SK-N-SH treated with all-trans-retinoic acid at 6 μM for 48 hours (cell line): ENCODE measurements at regions not wholly inside any gene's neighbourhood (a gene's known extent, or its start where the extent isn't known, plus 50 kb on each side); places are given as distances from the start of the nearest gene placed in this dataset.

Experiments used
- ATAC-seq: fragments of 200-7000 bp; cut with Tn5 transposase; 3 replicates; pipeline ENCODE4 v1.9.1; 2020; ENCODE audit warnings: mild to moderate bottlenecking, moderate library complexity
- ARNTL ChIP-seq: fragments of 450-650 bp; formaldehyde crosslinking; IDR thresholded peaks from 2 replicates; pipeline ENCODE4 v1.5.0; 2020; ENCODE audit warnings: low read depth, mild to moderate bottlenecking, moderate library complexity, borderline replicate concordance
- BACH2 ChIP-seq: fragments of 250-450 bp; sonication (Bioruptor Pico); IDR thresholded peaks from 2 replicates; pipeline ENCODE4 v1.9.0; 2021; ENCODE audit warnings: mild to moderate bottlenecking, borderline replicate concordance
- CSDC2 ChIP-seq: fragments of 250-450 bp; sonication (Bioruptor Pico); IDR thresholded peaks from 2 replicates; pipeline ENCODE4 v1.5.0; 2020; ENCODE audit warnings: mild to moderate bottlenecking, moderate library complexity
- CSRNP3 ChIP-seq: fragments of 250-450 bp; sonication (Bioruptor Pico); IDR thresholded peaks from 2 replicates; pipeline ENCODE4 v1.5.1; 2021; ENCODE audit warnings: mild to moderate bottlenecking, moderate library complexity
- ESRRG ChIP-seq: fragments of 250-450 bp; sonication (Bioruptor Pico); IDR thresholded peaks from 2 replicates; pipeline ENCODE4 v1.6.1; 2021; ENCODE audit warnings: mild to moderate bottlenecking
- GLIS3 ChIP-seq: fragments of 250-450 bp; sonication (Bioruptor Pico); IDR thresholded peaks from 2 replicates; pipeline ENCODE4 v1.5.0; 2020; ENCODE audit warnings: mild to moderate bottlenecking, moderate library complexity
- ISL1 ChIP-seq: fragments of 250-450 bp; sonication (Bioruptor Pico); IDR thresholded peaks from 2 replicates; pipeline ENCODE4 v2.1.2; 2022; ENCODE audit warnings: mild to moderate bottlenecking, moderate library complexity
- OSR1 ChIP-seq: fragments of 250-450 bp; sonication (Bioruptor Pico); IDR thresholded peaks from 2 replicates; pipeline ENCODE4 v1.8.0; 2022; ENCODE audit warnings: moderate library complexity, mild to moderate bottlenecking, inconsistent platforms
- PPARA ChIP-seq: fragments of 250-450 bp; sonication (Bioruptor Pico); IDR thresholded peaks from 2 replicates; pipeline ENCODE4 v1.5.0; 2020; ENCODE audit warnings: mild to moderate bottlenecking, borderline replicate concordance
- RARB ChIP-seq: fragments of 250-450 bp; sonication (Bioruptor Pico); IDR thresholded peaks from 2 replicates; pipeline ENCODE4 v1.8.0; 2021; ENCODE audit warnings: mild to moderate bottlenecking, moderate library complexity
- TCF4 ChIP-seq: fragments of 250-450 bp; sonication (Bioruptor Pico); IDR thresholded peaks from 2 replicates; pipeline ENCODE4 v1.8.0; 2021; ENCODE audit warnings: mild to moderate bottlenecking, moderate library complexity, borderline replicate concordance
- TOX ChIP-seq: fragments of 250-450 bp; sonication (Bioruptor Pico); IDR thresholded peaks from 2 replicates; pipeline ENCODE4 v1.8.0; 2021; ENCODE audit warnings: mild to moderate bottlenecking, moderate library complexity, borderline replicate concordance
- ZC3H10 ChIP-seq: fragments of 250-450 bp; sonication (Bioruptor Pico); IDR thresholded peaks from 2 replicates; pipeline ENCODE4 v1.5.1; 2021; ENCODE audit warnings: mild to moderate bottlenecking, moderate library complexity
- ZFP3 ChIP-seq: fragments of 250-450 bp; sonication (Bioruptor Pico); IDR thresholded peaks from 2 replicates; pipeline ENCODE4 v1.5.0; 2020; ENCODE audit warnings: mild to moderate bottlenecking, moderate library complexity
- ZFP30 ChIP-seq: fragments of 450-650 bp; formaldehyde crosslinking; IDR thresholded peaks from 2 replicates; pipeline ENCODE4 v1.5.0; 2022; ENCODE audit warnings: mild to moderate bottlenecking, moderate library complexity
- ZNF565 ChIP-seq: fragments of 450-650 bp; formaldehyde crosslinking; conservative IDR thresholded peaks from 2 replicates; pipeline ENCODE4 v1.5.0; 2020; ENCODE audit warnings: low read depth, mild to moderate bottlenecking, moderate library complexity
- ZNF70 ChIP-seq: fragments of 450-650 bp; formaldehyde crosslinking; IDR thresholded peaks from 2 replicates; pipeline ENCODE4 v1.5.0; 2020; ENCODE audit warnings: mild to moderate bottlenecking, moderate library complexity
- ZNF8 ChIP-seq: fragments of 450-650 bp; formaldehyde crosslinking; IDR thresholded peaks from 2 replicates; pipeline ENCODE4 v1.5.0; 2020; ENCODE audit warnings: mild to moderate bottlenecking, moderate library complexity
- TF ChIP-seq, protein P1 (sequence below): fragments of 250-450 bp; sonication (Bioruptor Pico); IDR thresholded peaks from 2 replicates; pipeline ENCODE4 v1.8.0; 2021; ENCODE audit warnings: low read depth, mild to moderate bottlenecking, moderate library complexity, borderline replicate concordance
- TF ChIP-seq, protein P2 (sequence below): fragments of 250-450 bp; sonication (Bioruptor Pico); IDR thresholded peaks from 2 replicates; pipeline ENCODE4 v1.5.1; 2020; ENCODE audit warnings: low read depth, mild to moderate bottlenecking, moderate library complexity
- TF ChIP-seq, protein P3 (sequence below): fragments of 250-450 bp; sonication (Bioruptor Pico); IDR thresholded peaks from 2 replicates; pipeline ENCODE4 v1.8.0; 2020; ENCODE audit warnings: mild to moderate bottlenecking, moderate library complexity, borderline replicate concordance

GRCh38 chr6:145454006-145454405 is 281.3 kb downstream of the EPM2A start (continued):
- no peak for TF ChIP-seq RARB (CRISPR knock-in tag)
- no peak for TF ChIP-seq PPARA (CRISPR knock-in tag)

GRCh38 chr6:145457556-145457955 is 277.8 kb downstream of the EPM2A start:
- ATAC-seq = no peak
- TF ChIP-seq RARB (CRISPR knock-in tag) (no peak), BACH2 (CRISPR knock-in tag) (no peak), CSRNP3 (CRISPR knock-in tag) (no peak), OSR1 (CRISPR knock-in tag) (no peak)

DNA sequence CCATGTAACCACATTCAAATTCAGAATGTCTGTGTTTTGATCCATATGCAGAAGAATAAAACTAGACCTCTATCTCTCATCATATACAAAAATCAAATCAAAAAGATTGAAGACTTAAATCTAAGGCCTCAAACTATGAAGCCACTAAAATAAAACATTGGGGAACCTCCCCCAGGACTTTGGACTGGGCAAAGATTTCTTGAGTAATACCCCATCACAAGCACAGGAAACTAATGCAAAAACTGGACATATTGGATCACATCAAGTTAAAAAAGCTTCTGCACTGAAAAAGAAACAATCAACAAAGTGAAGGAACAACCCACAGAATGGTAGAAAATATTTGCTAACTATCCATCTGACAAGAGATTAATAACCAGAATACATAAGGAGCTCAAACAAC is 266.8 kb downstream of the EPM2A start:
- no peak for ATAC-seq
- TF ChIP-seq ESRRG (CRISPR knock-in tag) (no peak), ZFP30 (CRISPR knock-in tag) (no peak), BACH2 (CRISPR knock-in tag) (no peak), ZNF565 (CRISPR knock-in tag) (no peak), CSDC2 (CRISPR knock-in tag) (no peak), RARB (CRISPR knock-in tag) (no peak), ARNTL (CRISPR knock-in tag) (no peak), TOX (CRISPR knock-in tag) (no peak), GLIS3 (no peak)
- TF ChIP-seq, protein P1, sequence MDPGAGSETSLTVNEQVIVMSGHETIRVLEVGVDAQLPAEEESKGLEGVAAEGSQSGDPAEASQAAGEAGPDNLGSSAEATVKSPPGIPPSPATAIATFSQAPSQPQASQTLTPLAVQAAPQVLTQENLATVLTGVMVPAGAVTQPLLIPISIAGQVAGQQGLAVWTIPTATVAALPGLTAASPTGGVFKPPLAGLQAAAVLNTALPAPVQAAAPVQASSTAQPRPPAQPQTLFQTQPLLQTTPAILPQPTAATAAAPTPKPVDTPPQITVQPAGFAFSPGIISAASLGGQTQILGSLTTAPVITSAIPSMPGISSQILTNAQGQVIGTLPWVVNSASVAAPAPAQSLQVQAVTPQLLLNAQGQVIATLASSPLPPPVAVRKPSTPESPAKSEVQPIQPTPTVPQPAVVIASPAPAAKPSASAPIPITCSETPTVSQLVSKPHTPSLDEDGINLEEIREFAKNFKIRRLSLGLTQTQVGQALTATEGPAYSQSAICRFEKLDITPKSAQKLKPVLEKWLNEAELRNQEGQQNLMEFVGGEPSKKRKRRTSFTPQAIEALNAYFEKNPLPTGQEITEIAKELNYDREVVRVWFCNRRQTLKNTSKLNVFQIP = no peak
- TF ChIP-seq, protein P2, sequence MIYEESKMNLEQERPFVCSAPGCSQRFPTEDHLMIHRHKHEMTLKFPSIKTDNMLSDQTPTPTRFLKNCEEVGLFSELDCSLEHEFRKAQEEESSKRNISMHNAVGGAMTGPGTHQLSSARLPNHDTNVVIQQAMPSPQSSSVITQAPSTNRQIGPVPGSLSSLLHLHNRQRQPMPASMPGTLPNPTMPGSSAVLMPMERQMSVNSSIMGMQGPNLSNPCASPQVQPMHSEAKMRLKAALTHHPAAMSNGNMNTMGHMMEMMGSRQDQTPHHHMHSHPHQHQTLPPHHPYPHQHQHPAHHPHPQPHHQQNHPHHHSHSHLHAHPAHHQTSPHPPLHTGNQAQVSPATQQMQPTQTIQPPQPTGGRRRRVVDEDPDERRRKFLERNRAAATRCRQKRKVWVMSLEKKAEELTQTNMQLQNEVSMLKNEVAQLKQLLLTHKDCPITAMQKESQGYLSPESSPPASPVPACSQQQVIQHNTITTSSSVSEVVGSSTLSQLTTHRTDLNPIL (CRISPR knock-in tag) = no peak

DNA sequence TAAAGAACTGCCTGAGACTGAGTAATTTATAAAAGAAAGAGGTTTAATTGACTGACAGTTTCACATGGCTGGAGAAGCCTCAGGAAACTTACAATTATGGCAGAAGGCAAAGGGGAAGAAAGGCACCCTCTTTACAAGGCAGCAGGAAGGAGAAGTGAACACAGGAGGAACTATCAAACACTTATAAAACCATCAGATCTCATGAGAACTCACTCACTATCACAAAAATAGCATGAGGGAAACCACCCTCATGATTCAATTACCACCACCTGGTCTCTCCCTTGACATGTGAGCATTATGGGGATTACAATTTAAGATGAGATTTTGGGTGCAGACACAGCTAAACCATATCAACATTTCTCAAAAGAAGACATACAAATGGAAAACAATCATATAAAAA is 266.3 kb downstream of the EPM2A start:
- no peak for ATAC-seq
- TF ChIP-seq ESRRG (CRISPR knock-in tag) (no peak), ZNF565 (CRISPR knock-in tag) (no peak), ZC3H10 (CRISPR knock-in tag) (no peak)
- TF ChIP-seq, protein P3, sequence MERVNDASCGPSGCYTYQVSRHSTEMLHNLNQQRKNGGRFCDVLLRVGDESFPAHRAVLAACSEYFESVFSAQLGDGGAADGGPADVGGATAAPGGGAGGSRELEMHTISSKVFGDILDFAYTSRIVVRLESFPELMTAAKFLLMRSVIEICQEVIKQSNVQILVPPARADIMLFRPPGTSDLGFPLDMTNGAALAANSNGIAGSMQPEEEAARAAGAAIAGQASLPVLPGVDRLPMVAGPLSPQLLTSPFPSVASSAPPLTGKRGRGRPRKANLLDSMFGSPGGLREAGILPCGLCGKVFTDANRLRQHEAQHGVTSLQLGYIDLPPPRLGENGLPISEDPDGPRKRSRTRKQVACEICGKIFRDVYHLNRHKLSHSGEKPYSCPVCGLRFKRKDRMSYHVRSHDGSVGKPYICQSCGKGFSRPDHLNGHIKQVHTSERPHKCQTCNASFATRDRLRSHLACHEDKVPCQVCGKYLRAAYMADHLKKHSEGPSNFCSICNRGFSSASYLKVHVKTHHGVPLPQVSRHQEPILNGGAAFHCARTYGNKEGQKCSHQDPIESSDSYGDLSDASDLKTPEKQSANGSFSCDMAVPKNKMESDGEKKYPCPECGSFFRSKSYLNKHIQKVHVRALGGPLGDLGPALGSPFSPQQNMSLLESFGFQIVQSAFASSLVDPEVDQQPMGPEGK (CRISPR knock-in tag) = no peak

- TF ChIP-seq ISL1 (CRISPR knock-in tag) (no peak), CSDC2 (CRISPR knock-in tag) (no peak), ZFP3 (CRISPR knock-in tag) (no peak), ZNF8 (CRISPR knock-in tag) (no peak), ZNF70 (CRISPR knock-in tag) (no peak), CSRNP3 (CRISPR knock-in tag) (no peak), PPARA (CRISPR knock-in tag) (no peak), BACH2 (CRISPR knock-in tag) (no peak), RARB (CRISPR knock-in tag) (no peak), TCF4 (no peak), GLIS3 (no peak), TOX (CRISPR knock-in tag) (no peak), OSR1 (CRISPR knock-in tag) (no peak), ZC3H10 (CRISPR knock-in tag) (no peak)
- TF ChIP-seq, protein P2 (CRISPR knock-in tag) = no peak
- ATAC-seq = no peak
These were observed 259.4 kb downstream of the EPM2A start for GRCh38 chr6:145475794-145476396.
